ENCODE measurements at regions not wholly inside any gene's neighbourhood (a gene's known extent, or its start where the extent isn't known, plus 50 kb on each side); places are given as distances from the start of the nearest gene placed in this dataset.

- intact Hi-C loops (cut with DNase I, micrococcal nuclease) = no loop called here
- ATAC-seq (no peak), DNase-seq (no peak)
- no peak for TF ChIP-seq CTCF (IDR thresholded peaks at IDR 0.05)
- H3K9me3 ChIP-seq = peaks cover 4% of the 10 kb centered on the region
- no peaks in the 10 kb centered on the region for H3K36me3 ChIP-seq (ENCODE audit: low read depth)
- H3K4me1 ChIP-seq (ENCODE audit: low read depth) = no peaks in the 10 kb centered on the region
- no peak overlapping the region for H3K4me3 ChIP-seq
These were observed 170.2 kb upstream of the CHRM2 start for GRCh38 chr7:136698231-136698630.

GRCh38 chr7:136697271-136697670 is 171.2 kb upstream of the CHRM2 start:
- intact Hi-C loops (cut with DNase I, micrococcal nuclease) = no loop called here

GRCh38 chr7:136693166-136694119 is 175.0 kb upstream of the CHRM2 start:
- Histone ChIP-seq H3K4me3 (no peak overlapping the region), H3K4me1 (ENCODE audit: low read depth) (no peaks in the 10 kb centered on the region), H3K36me3 (ENCODE audit: low read depth) (no peaks in the 10 kb centered on the region), H3K9me3 (peaks cover 4% of the 10 kb centered on the region)
- no peak for TF ChIP-seq CTCF (IDR thresholded peaks at IDR 0.05)
- intact Hi-C loops (cut with DNase I, micrococcal nuclease) = no loop called here
- no peak for ATAC-seq
- DNase-seq = no peak

More at GRCh38 chr7:136697271-136697670, 171.2 kb upstream of the CHRM2 start:
- DNase-seq = no peak
- no peaks in the 10 kb centered on the region for H3K4me1 ChIP-seq (ENCODE audit: low read depth)
- H3K9me3 ChIP-seq = peaks cover 4% of the 10 kb centered on the region
- no peak overlapping the region for H3K4me3 ChIP-seq
- ATAC-seq = no peak
- H3K36me3 ChIP-seq (ENCODE audit: low read depth) = no peaks in the 10 kb centered on the region
- no peak for TF ChIP-seq CTCF (IDR thresholded peaks at IDR 0.05)

- ATAC-seq (no peak), DNase-seq (no peak)
- peaks cover 4% of the 10 kb centered on the region for H3K9me3 ChIP-seq
- intact Hi-C loops (cut with DNase I, micrococcal nuclease) = no loop called here
- no peak for TF ChIP-seq CTCF (IDR thresholded peaks at IDR 0.05)
- no peaks in the 10 kb centered on the region for H3K36me3 ChIP-seq (ENCODE audit: low read depth)
- H3K4me1 ChIP-seq (ENCODE audit: low read depth) = no peaks in the 10 kb centered on the region
- H3K4me3 ChIP-seq = no peak overlapping the region
These were observed 176.2 kb upstream of the CHRM2 start for GRCh38 chr7:136692221-136692620.

- intact Hi-C loops (cut with DNase I, micrococcal nuclease) = no loop called here
- ATAC-seq = no peak
- Histone ChIP-seq H3K9me3 (no peaks in the 10 kb centered on the region), H3K4me1 (ENCODE audit: low read depth) (no peaks in the 10 kb centered on the region), H3K4me3 (no peak overlapping the region), H3K36me3 (ENCODE audit: low read depth) (no peaks in the 10 kb centered on the region)
- DNase-seq = no peak
- no peak for TF ChIP-seq CTCF (IDR thresholded peaks at IDR 0.05)
These were observed 179.9 kb upstream of the CHRM2 start for GRCh38 chr7:136688601-136689000.

Data from mucosa of descending colon (tissue), 3 donors.